SK-N-SH treated with all-trans-retinoic acid at 6 μM for 48 hours (cell line): ENCODE measurements at regions not wholly inside any gene's neighbourhood (a gene's known extent, or its start where the extent isn't known, plus 50 kb on each side); places are given as distances from the start of the nearest gene placed in this dataset.

Experiments used
- CSRNP3 ChIP-seq: fragments of 250-450 bp; sonication (Bioruptor Pico); IDR thresholded peaks from 2 replicates; pipeline ENCODE4 v1.5.1; 2021; ENCODE audit warnings: mild to moderate bottlenecking, moderate library complexity
- GLIS3 ChIP-seq: fragments of 250-450 bp; sonication (Bioruptor Pico); IDR thresholded peaks from 2 replicates; pipeline ENCODE4 v1.5.0; 2020; ENCODE audit warnings: mild to moderate bottlenecking, moderate library complexity

DNA sequence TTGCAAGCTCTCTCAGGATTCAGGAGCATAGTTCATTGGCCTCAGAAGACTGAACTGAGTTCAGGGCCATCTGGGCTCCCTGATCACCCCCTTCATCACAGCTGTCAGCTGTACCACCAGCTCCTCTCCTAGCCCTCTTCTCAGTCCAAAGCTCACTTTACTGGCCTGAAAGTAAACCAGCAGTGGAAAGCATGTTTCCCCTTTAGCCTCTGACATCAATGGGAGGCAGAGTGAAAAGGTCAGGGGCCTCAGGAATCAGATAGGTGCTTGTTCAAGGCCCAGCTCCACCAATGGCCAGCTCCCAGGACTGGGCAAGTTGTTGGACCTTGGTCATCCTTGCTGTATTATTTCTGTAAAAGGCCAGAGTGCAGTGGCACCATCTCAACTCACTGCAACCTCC, 223.4 kb downstream of the TLE3 start:
- TF ChIP-seq GLIS3 (CRISPR knock-in tag): no peak
- no peak for TF ChIP-seq CSRNP3
